Transverse colon (tissue), 4 donors: ENCODE measurements at regions not wholly inside any gene's neighbourhood (a gene's known extent, or its start where the extent isn't known, plus 50 kb on each side); places are given as distances from the start of the nearest gene placed in this dataset.

ENCODE experiments used
- EP300 ChIP-seq: sonication (generic); formaldehyde crosslinking; IDR thresholded peaks from one replicate; pipeline ENCODE4 v1.6.1; 2017; ENCODE audit warnings: antibody characterized with exemption, low read depth
- POLR2A ChIP-seq: fragments of 450-650 bp; IDR thresholded peaks from one replicate; pipeline ENCODE4 v1.6.1; 2016; ENCODE audit warnings: antibody characterized with exemption, mild to moderate bottlenecking, moderate library complexity
- POLR2AphosphoS5 ChIP-seq, 3 donors: sonication (generic); formaldehyde crosslinking; IDR thresholded peaks; one replicate each; pipeline ENCODE4 v1.6.1; 2016; ENCODE audit warnings: antibody characterized with exemption in 3 of 3
- TF ChIP-seq, protein P1 (sequence below), 5 experiments: fragments of 200-600 bp in 3 of 5; fragments of 450-650 bp in 2 of 5; sonication (generic) in 3 of 5; IDR thresholded peaks; 1 replicate in 2 of 5; 2 replicates in 3 of 5; pipeline ENCODE4 v1.5.1; 2016 to 2017; ENCODE audit warnings: antibody characterized with exemption in 5 of 5, inconsistent platforms in 3 of 5, mild to moderate bottlenecking in 2 of 5, moderate library complexity in 1 of 5

DNA sequence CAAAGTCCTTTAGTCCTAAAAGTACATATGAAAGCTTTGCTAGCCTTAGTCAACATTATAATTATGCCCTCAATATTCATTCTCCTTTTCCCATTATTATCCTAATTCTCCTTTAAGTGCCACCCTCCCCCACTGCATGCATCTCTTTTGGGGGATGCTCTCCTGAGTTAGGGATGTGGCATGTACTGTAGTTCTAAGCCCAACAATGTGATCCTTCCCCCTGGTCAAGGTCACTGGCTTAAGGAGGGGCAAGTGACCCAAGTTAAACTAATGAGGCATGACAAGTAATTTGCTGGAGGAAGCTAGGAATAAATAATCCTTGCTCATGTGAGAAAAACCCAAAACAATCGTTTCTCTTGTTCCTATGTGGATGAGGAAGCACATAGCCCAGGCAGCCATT, 343.9 kb upstream of the SUCLG2 start:
- TF ChIP-seq, protein P1, sequence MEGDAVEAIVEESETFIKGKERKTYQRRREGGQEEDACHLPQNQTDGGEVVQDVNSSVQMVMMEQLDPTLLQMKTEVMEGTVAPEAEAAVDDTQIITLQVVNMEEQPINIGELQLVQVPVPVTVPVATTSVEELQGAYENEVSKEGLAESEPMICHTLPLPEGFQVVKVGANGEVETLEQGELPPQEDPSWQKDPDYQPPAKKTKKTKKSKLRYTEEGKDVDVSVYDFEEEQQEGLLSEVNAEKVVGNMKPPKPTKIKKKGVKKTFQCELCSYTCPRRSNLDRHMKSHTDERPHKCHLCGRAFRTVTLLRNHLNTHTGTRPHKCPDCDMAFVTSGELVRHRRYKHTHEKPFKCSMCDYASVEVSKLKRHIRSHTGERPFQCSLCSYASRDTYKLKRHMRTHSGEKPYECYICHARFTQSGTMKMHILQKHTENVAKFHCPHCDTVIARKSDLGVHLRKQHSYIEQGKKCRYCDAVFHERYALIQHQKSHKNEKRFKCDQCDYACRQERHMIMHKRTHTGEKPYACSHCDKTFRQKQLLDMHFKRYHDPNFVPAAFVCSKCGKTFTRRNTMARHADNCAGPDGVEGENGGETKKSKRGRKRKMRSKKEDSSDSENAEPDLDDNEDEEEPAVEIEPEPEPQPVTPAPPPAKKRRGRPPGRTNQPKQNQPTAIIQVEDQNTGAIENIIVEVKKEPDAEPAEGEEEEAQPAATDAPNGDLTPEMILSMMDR (IDR thresholded peaks at IDR 0.05) = no peak
- no peak for TF ChIP-seq EP300
- TF ChIP-seq POLR2AphosphoS5 (IDR thresholded peaks at IDR 0.05) = no peak
- TF ChIP-seq POLR2A = no peak
